ENCODE measurements at regions not wholly inside any gene's neighbourhood (a gene's known extent, or its start where the extent isn't known, plus 50 kb on each side); places are given as distances from the start of the nearest gene placed in this dataset.

DNA sequence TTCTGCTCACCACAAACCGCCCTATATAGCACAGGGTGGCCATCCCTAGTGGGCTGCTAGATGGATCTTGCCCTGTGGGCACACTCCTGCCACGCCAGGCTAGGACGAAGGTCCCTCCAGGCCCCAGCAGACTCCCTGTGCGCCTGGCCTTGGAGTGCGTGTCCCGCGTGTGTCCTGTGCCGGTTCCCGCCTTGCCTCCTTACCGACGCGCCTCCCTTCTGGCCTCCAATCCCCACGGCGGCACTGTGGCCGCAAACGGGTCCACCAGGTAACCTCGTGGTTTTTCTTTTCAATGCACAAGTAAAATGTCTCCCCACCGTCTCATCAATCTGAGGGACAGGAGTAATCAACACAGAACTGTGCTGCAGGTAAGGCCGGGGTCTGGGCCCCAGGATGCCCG is 133.8 kb upstream of the PHACTR3 start:
- H3K27me3 ChIP-seq = no peaks in the 10 kb centered on the region
- H3K4me3 ChIP-seq = no peak overlapping the region
- H3K36me3 ChIP-seq = no peaks in the 10 kb centered on the region
- TF ChIP-seq POLR2A (IDR thresholded peaks at IDR 0.05) = no peak
- TF ChIP-seq, protein P1, sequence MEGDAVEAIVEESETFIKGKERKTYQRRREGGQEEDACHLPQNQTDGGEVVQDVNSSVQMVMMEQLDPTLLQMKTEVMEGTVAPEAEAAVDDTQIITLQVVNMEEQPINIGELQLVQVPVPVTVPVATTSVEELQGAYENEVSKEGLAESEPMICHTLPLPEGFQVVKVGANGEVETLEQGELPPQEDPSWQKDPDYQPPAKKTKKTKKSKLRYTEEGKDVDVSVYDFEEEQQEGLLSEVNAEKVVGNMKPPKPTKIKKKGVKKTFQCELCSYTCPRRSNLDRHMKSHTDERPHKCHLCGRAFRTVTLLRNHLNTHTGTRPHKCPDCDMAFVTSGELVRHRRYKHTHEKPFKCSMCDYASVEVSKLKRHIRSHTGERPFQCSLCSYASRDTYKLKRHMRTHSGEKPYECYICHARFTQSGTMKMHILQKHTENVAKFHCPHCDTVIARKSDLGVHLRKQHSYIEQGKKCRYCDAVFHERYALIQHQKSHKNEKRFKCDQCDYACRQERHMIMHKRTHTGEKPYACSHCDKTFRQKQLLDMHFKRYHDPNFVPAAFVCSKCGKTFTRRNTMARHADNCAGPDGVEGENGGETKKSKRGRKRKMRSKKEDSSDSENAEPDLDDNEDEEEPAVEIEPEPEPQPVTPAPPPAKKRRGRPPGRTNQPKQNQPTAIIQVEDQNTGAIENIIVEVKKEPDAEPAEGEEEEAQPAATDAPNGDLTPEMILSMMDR (IDR thresholded peaks at IDR 0.05) = no peak
- no peaks in the 10 kb centered on the region for H3K9me3 ChIP-seq
- no peak overlapping the region for H3K27ac ChIP-seq
- intact Hi-C loops (cut with DNase I; ENCODE audit: low total_unique reads) = no loop called here
- no peak for DNase-seq
- no peaks in the 10 kb centered on the region for H3K4me1 ChIP-seq

- intact Hi-C loops (cut with DNase I; ENCODE audit: low total_unique reads) = no loop called here
- H3K4me3 ChIP-seq = no peak overlapping the region
- H3K27ac ChIP-seq = no peak overlapping the region
- no peaks in the 10 kb centered on the region for H3K4me1 ChIP-seq
- H3K36me3 ChIP-seq = no peaks in the 10 kb centered on the region
- H3K27me3 ChIP-seq = no peaks in the 10 kb centered on the region
- H3K9me3 ChIP-seq = no peaks in the 10 kb centered on the region
- TF ChIP-seq POLR2A (IDR thresholded peaks at IDR 0.05) = no peak
- TF ChIP-seq, protein P1 (IDR thresholded peaks at IDR 0.05) = no peak
- no peak for DNase-seq
These were observed 132.5 kb upstream of the PHACTR3 start for GRCh38 chr20:59471653-59472421.

DNA sequence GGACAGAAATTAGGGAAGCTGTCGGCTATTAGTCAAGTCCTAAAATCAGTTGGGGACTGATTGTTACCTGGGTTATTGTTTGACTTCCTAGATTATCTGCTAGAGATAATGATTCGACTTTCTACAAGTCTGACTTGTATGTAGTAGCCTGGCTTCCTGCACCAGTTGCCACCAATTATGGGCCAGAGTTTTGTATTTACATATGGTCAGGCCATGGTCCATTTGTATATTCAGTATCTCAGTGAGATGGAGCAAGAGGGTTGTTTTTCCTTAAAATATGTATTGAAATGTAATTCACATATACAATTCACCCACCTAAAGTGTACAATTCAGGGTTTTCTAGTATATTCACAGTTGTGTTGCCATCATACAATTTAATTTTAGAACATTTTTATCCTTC is 130.6 kb upstream of the PHACTR3 start:
- Histone ChIP-seq H3K9me3 (no peaks in the 10 kb centered on the region), H3K4me3 (no peak overlapping the region), H3K36me3 (no peaks in the 10 kb centered on the region), H3K27ac (no peak overlapping the region), H3K27me3 (no peaks in the 10 kb centered on the region), H3K4me1 (no peaks in the 10 kb centered on the region)
- DNase-seq = no peak
- intact Hi-C loops (cut with DNase I; ENCODE audit: low total_unique reads) = no loop called here
- TF ChIP-seq, protein P1 (IDR thresholded peaks at IDR 0.05) = no peak
- TF ChIP-seq POLR2A (IDR thresholded peaks at IDR 0.05) = no peak

GRCh38 chr20:59481067-59481466 is 123.3 kb upstream of the PHACTR3 start:
- Histone ChIP-seq H3K36me3 (no peaks in the 10 kb centered on the region), H3K27ac (no peak overlapping the region), H3K4me3 (no peak overlapping the region), H3K4me1 (no peaks in the 10 kb centered on the region), H3K27me3 (peaks cover 0 to 4% of the 10 kb centered on the region in 2 donors), H3K9me3 (no peaks in the 10 kb centered on the region)
- intact Hi-C loops (cut with DNase I; ENCODE audit: low total_unique reads) = no loop called here
- no peak for DNase-seq
- TF ChIP-seq, protein P1 (IDR thresholded peaks at IDR 0.05) = no peak
- TF ChIP-seq POLR2A (IDR thresholded peaks at IDR 0.05) = no peak

- H3K27me3 ChIP-seq = peaks cover 0 to 4% of the 10 kb centered on the region in 2 donors
- intact Hi-C loops (cut with DNase I; ENCODE audit: low total_unique reads) = no loop called here
These were observed 122.8 kb upstream of the PHACTR3 start for GRCh38 chr20:59481477-59482018.

More at GRCh38 chr20:59481477-59482018, 122.8 kb upstream of the PHACTR3 start:
- DNase-seq = no peak
- Histone ChIP-seq H3K4me3 (no peak overlapping the region), H3K27ac (no peak overlapping the region), H3K9me3 (no peaks in the 10 kb centered on the region), H3K36me3 (no peaks in the 10 kb centered on the region), H3K4me1 (no peaks in the 10 kb centered on the region)
- TF ChIP-seq POLR2A (IDR thresholded peaks at IDR 0.05) = no peak
- TF ChIP-seq, protein P1 (IDR thresholded peaks at IDR 0.05) = no peak
